ENCODE measurements at regions not wholly inside any gene's neighbourhood (a gene's known extent, or its start where the extent isn't known, plus 50 kb on each side); places are given as distances from the start of the nearest gene placed in this dataset.

- no peak for TF ChIP-seq POLR2AphosphoS5 (IDR thresholded peaks at IDR 0.05; ENCODE audit: low read depth, low read length)
- TF ChIP-seq, protein P1, sequence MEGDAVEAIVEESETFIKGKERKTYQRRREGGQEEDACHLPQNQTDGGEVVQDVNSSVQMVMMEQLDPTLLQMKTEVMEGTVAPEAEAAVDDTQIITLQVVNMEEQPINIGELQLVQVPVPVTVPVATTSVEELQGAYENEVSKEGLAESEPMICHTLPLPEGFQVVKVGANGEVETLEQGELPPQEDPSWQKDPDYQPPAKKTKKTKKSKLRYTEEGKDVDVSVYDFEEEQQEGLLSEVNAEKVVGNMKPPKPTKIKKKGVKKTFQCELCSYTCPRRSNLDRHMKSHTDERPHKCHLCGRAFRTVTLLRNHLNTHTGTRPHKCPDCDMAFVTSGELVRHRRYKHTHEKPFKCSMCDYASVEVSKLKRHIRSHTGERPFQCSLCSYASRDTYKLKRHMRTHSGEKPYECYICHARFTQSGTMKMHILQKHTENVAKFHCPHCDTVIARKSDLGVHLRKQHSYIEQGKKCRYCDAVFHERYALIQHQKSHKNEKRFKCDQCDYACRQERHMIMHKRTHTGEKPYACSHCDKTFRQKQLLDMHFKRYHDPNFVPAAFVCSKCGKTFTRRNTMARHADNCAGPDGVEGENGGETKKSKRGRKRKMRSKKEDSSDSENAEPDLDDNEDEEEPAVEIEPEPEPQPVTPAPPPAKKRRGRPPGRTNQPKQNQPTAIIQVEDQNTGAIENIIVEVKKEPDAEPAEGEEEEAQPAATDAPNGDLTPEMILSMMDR (IDR thresholded peaks at IDR 0.05): no peak
Observed at GRCh38 chr9:36765077-36765390, 192.3 kb downstream of the MELK start.
